ENCODE measurements at regions not wholly inside any gene's neighbourhood (a gene's known extent, or its start where the extent isn't known, plus 50 kb on each side); places are given as distances from the start of the nearest gene placed in this dataset.

- intact Hi-C loops (cut with DNase I): no loop called here
- peak; percentile 81 for ATAC-seq
- H3K27ac ChIP-seq: peak overlapping the region; percentile 73 to 78
- no peaks in the 10 kb centered on the region for H3K36me3 ChIP-seq
- no peaks in the 10 kb centered on the region for H3K9me3 ChIP-seq
- peaks cover 0 to 16% of the 10 kb centered on the region in 2 donors for H3K4me1 ChIP-seq
- DNase-seq: peak in 2 of 4 donors; percentile 50 to 80
- no peaks in the 10 kb centered on the region for H3K27me3 ChIP-seq
- no peak overlapping the region for H3K4me3 ChIP-seq
- TF ChIP-seq CTCF (IDR thresholded peaks at IDR 0.05): no peak
Measured at GRCh38 chr12:69123919-69124638, 115.3 kb upstream of the CPSF6 start.

- Histone ChIP-seq H3K9me3 (no peaks in the 10 kb centered on the region), H3K4me3 (no peak overlapping the region), H3K4me1 (peaks cover 0 to 13% of the 10 kb centered on the region in 2 donors), H3K27me3 (no peaks in the 10 kb centered on the region), H3K27ac (no peak overlapping the region), H3K36me3 (no peaks in the 10 kb centered on the region)
- no peak for TF ChIP-seq CTCF (IDR thresholded peaks at IDR 0.05)
- DNase-seq (no peak), ATAC-seq (no peak)
- intact Hi-C loops (cut with DNase I): no loop called here
Measured at GRCh38 chr12:69129017-69129416, 110.4 kb upstream of the CPSF6 start.

GRCh38 chr12:69129564-69129963 lies 109.8 kb upstream of the CPSF6 start:
- intact Hi-C loops (cut with DNase I): no loop called here
- no peak for TF ChIP-seq CTCF (IDR thresholded peaks at IDR 0.05)
- Histone ChIP-seq H3K4me1 (peaks cover 0 to 10% of the 10 kb centered on the region in 2 donors), H3K27ac (no peak overlapping the region), H3K4me3 (no peak overlapping the region), H3K9me3 (no peaks in the 10 kb centered on the region), H3K36me3 (no peaks in the 10 kb centered on the region), H3K27me3 (no peaks in the 10 kb centered on the region)
- ATAC-seq (no peak), DNase-seq (no peak)

- DNase-seq (no peak), ATAC-seq (peak; percentile 66)
- intact Hi-C loops (cut with DNase I): no loop called here
- Histone ChIP-seq H3K27me3 (no peaks in the 10 kb centered on the region), H3K4me3 (no peak overlapping the region), H3K27ac (no peak overlapping the region), H3K4me1 (peaks cover 0 to 5% of the 10 kb centered on the region in 2 donors), H3K9me3 (no peaks in the 10 kb centered on the region), H3K36me3 (no peaks in the 10 kb centered on the region)
- peak in 1 of 2 donors; percentile 19 for TF ChIP-seq CTCF (IDR thresholded peaks at IDR 0.05)
Measured at GRCh38 chr12:69130064-69130463, 109.3 kb upstream of the CPSF6 start.

GRCh38 chr12:69131077-69131476 lies 108.3 kb upstream of the CPSF6 start:
- no peaks in the 10 kb centered on the region for H3K27me3 ChIP-seq
- H3K4me3 ChIP-seq: no peak overlapping the region
- H3K9me3 ChIP-seq: no peaks in the 10 kb centered on the region
- no peaks in the 10 kb centered on the region for H3K36me3 ChIP-seq
- no peak for DNase-seq
- no peak for TF ChIP-seq CTCF (IDR thresholded peaks at IDR 0.05)
- intact Hi-C loops (cut with DNase I): no loop called here
- H3K27ac ChIP-seq: no peak overlapping the region
- no peak for ATAC-seq
- peaks cover 0 to 4% of the 10 kb centered on the region in 2 donors for H3K4me1 ChIP-seq
